ENCODE measurements at regions not wholly inside any gene's neighbourhood (a gene's known extent, or its start where the extent isn't known, plus 50 kb on each side); places are given as distances from the start of the nearest gene placed in this dataset.

DNA sequence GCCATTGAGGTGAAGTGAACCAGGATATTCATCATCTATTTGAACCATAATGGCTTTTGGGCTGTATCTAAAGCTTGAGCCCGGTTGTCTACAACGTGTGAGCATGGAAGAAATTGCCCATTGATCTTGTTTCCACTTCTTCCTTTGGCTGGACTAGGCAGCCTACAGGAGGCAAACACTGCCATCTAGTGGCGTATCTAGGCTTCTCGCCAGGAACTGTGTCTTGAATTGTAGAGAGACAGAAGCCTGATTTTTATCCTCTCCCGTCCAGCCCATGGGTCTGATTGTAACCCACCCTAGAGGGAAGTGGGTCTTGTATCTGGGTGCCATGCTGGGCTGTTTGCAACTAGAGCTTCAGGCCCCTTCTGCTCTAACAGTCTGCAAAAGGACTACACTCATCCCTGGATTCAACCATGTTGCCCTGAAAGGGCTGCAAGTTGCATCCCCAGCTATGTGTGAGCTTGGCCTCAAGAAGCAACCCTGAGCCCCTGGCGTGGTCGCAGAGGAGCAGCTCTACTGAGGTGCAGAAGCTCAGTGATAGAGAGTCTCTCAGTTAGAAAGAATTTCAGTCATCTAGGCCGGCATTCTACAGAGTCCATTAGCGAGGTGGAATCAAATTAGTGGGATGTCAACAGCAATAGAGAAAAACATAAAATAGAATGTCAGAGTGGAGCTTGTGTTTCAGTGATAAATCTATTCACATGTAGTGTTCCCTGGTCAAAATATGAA is 170.2 kb upstream of the UMPS start:
- Histone ChIP-seq H2AFZ (ENCODE audit: low read length) (no peak overlapping the region), H3K9ac (ENCODE audit: low read length) (no peak overlapping the region), H3F3A (ENCODE audit: insufficient read depth, low read length) (no peaks in the 10 kb centered on the region), H3K9me3 (replicated peaks; ENCODE audit: insufficient read depth, low read length) (no peaks in the 10 kb centered on the region), H3K36me3 (replicated peaks; ENCODE audit: insufficient read depth, low read length) (no peaks in the 10 kb centered on the region), H3K27ac (ENCODE audit: low read length) (no peak overlapping the region), H3K4me3 (ENCODE audit: low read length) (no peak overlapping the region), H3K4me1 (ENCODE audit: low read length) (no peaks in the 10 kb centered on the region), H3K9me2 (replicated peaks; ENCODE audit: insufficient read depth, low read length) (no peaks in the 10 kb centered on the region), H3K4me2 (ENCODE audit: low read depth, low read length) (no peak overlapping the region), H3K27me3 (replicated peaks; ENCODE audit: insufficient read depth, low read length) (no peaks in the 10 kb centered on the region), H4K20me1 (ENCODE audit: insufficient read depth, low read length) (no peaks in the 10 kb centered on the region), H3K79me2 (ENCODE audit: low read length) (no peaks in the 10 kb centered on the region)
- TF ChIP-seq, protein P1, sequence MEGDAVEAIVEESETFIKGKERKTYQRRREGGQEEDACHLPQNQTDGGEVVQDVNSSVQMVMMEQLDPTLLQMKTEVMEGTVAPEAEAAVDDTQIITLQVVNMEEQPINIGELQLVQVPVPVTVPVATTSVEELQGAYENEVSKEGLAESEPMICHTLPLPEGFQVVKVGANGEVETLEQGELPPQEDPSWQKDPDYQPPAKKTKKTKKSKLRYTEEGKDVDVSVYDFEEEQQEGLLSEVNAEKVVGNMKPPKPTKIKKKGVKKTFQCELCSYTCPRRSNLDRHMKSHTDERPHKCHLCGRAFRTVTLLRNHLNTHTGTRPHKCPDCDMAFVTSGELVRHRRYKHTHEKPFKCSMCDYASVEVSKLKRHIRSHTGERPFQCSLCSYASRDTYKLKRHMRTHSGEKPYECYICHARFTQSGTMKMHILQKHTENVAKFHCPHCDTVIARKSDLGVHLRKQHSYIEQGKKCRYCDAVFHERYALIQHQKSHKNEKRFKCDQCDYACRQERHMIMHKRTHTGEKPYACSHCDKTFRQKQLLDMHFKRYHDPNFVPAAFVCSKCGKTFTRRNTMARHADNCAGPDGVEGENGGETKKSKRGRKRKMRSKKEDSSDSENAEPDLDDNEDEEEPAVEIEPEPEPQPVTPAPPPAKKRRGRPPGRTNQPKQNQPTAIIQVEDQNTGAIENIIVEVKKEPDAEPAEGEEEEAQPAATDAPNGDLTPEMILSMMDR (IDR thresholded peaks at IDR 0.05; ENCODE audit: low read length): peak; percentile 94
- TF ChIP-seq EZH2phosphoT487 (IDR thresholded peaks at IDR 0.05; ENCODE audit: low read length) (no peak), EZH2 (optimal IDR thresholded peaks at IDR 0.05; ENCODE audit: low read depth, low read length) (no peak)
- peak; percentile 61 for DNase-seq

DNA sequence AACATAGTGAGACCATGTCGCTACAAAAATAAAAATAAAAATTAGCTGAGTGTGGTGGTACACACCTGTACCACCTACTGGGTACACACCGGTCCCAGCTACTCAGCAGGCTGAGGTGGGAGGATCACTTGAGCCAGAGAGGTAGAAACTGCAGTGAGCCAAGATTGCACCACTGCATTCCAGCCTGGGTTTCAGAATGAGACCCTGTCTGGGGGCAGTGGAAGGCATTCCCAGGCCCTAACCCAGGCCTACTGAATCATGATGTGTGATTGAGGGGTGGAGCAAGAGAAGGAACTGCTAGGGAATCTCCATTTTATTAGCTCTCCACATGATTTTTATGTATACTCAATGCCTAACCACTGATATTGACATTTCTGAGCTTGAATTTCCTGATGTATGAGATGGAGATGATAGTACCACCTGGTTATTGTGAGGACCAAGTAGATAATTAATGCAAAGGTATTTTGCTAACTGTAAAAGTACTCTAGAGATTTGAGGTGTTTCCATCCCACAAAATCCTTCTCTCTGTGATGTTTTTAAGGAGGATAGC is 169.5 kb upstream of the UMPS start:
- H3K4me1 ChIP-seq (ENCODE audit: low read length): no peaks in the 10 kb centered on the region
- no peaks in the 10 kb centered on the region for H3K27me3 ChIP-seq (replicated peaks; ENCODE audit: insufficient read depth, low read length)
- no peak overlapping the region for H3K4me3 ChIP-seq (ENCODE audit: low read length)
- H3K36me3 ChIP-seq (replicated peaks; ENCODE audit: insufficient read depth, low read length): no peaks in the 10 kb centered on the region
- H3K9me3 ChIP-seq (replicated peaks; ENCODE audit: insufficient read depth, low read length): no peaks in the 10 kb centered on the region
- no peaks in the 10 kb centered on the region for H3K79me2 ChIP-seq (ENCODE audit: low read length)
- H3K27ac ChIP-seq (ENCODE audit: low read length): no peak overlapping the region
- H3F3A ChIP-seq (ENCODE audit: insufficient read depth, low read length): no peaks in the 10 kb centered on the region
- no peak for DNase-seq
- no peak overlapping the region for H3K9ac ChIP-seq (ENCODE audit: low read length)
- no peak overlapping the region for H2AFZ ChIP-seq (ENCODE audit: low read length)
- TF ChIP-seq EZH2phosphoT487 (IDR thresholded peaks at IDR 0.05; ENCODE audit: low read length) (no peak), EZH2 (optimal IDR thresholded peaks at IDR 0.05; ENCODE audit: low read depth, low read length) (no peak)
- TF ChIP-seq, protein P1 (IDR thresholded peaks at IDR 0.05; ENCODE audit: low read length): no peak
- H3K4me2 ChIP-seq (ENCODE audit: low read depth, low read length): no peak overlapping the region
- H4K20me1 ChIP-seq (ENCODE audit: insufficient read depth, low read length): no peaks in the 10 kb centered on the region
- no peaks in the 10 kb centered on the region for H3K9me2 ChIP-seq (replicated peaks; ENCODE audit: insufficient read depth, low read length)

DNA sequence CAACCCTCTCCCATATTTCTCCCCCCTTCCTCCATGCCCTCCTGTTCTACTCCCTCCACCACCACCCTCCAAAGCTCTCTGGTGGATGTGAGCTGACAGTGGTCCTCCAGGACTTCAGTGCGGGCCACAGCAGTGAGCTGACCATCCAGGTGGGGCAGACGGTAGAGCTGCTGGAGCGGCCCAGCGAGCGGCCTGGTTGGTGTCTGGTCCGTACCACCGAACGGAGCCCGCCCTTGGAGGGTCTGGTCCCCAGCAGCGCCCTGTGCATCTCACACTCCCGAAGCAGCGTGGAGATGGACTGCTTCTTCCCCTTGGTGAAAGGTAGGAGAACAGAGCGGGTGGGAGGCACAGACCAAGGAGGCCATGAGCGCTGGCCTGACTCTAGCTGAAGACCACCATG is 167.5 kb upstream of the UMPS start:
- no peak overlapping the region for H3K9ac ChIP-seq (ENCODE audit: low read length)
- no peaks in the 10 kb centered on the region for H4K20me1 ChIP-seq (ENCODE audit: insufficient read depth, low read length)
- DNase-seq: no peak
- no peak overlapping the region for H3K4me3 ChIP-seq (ENCODE audit: low read length)
- H2AFZ ChIP-seq (ENCODE audit: low read length): no peak overlapping the region
- no peaks in the 10 kb centered on the region for H3K4me1 ChIP-seq (ENCODE audit: low read length)
- no peaks in the 10 kb centered on the region for H3F3A ChIP-seq (ENCODE audit: insufficient read depth, low read length)
- no peaks in the 10 kb centered on the region for H3K9me2 ChIP-seq (replicated peaks; ENCODE audit: insufficient read depth, low read length)
- no peaks in the 10 kb centered on the region for H3K36me3 ChIP-seq (replicated peaks; ENCODE audit: insufficient read depth, low read length)
- no peak overlapping the region for H3K27ac ChIP-seq (ENCODE audit: low read length)
- no peak overlapping the region for H3K4me2 ChIP-seq (ENCODE audit: low read depth, low read length)
- H3K9me3 ChIP-seq (replicated peaks; ENCODE audit: insufficient read depth, low read length): no peaks in the 10 kb centered on the region
- H3K27me3 ChIP-seq (replicated peaks; ENCODE audit: insufficient read depth, low read length): no peaks in the 10 kb centered on the region
- TF ChIP-seq EZH2 (optimal IDR thresholded peaks at IDR 0.05; ENCODE audit: low read depth, low read length): no peak
- no peaks in the 10 kb centered on the region for H3K79me2 ChIP-seq (ENCODE audit: low read length)

- no peak for TF ChIP-seq EZH2phosphoT487 (IDR thresholded peaks at IDR 0.05; ENCODE audit: low read length)
- no peak for TF ChIP-seq EZH2 (optimal IDR thresholded peaks at IDR 0.05; ENCODE audit: low read depth, low read length)
- TF ChIP-seq, protein P1 (IDR thresholded peaks at IDR 0.05; ENCODE audit: low read length): no peak
- Histone ChIP-seq H3K4me2 (ENCODE audit: low read depth, low read length) (no peak overlapping the region), H3K27ac (ENCODE audit: low read length) (no peak overlapping the region)
These were observed 166.9 kb upstream of the UMPS start for GRCh38 chr3:124563376-124563775.

More at GRCh38 chr3:124563376-124563775, 166.9 kb upstream of the UMPS start:
- Histone ChIP-seq H3K36me3 (replicated peaks; ENCODE audit: insufficient read depth, low read length) (no peaks in the 10 kb centered on the region), H3K9ac (ENCODE audit: low read length) (no peak overlapping the region), H3K79me2 (ENCODE audit: low read length) (no peaks in the 10 kb centered on the region), H3F3A (ENCODE audit: insufficient read depth, low read length) (no peaks in the 10 kb centered on the region), H3K4me1 (ENCODE audit: low read length) (no peaks in the 10 kb centered on the region), H3K9me2 (replicated peaks; ENCODE audit: insufficient read depth, low read length) (no peaks in the 10 kb centered on the region), H3K27me3 (replicated peaks; ENCODE audit: insufficient read depth, low read length) (no peaks in the 10 kb centered on the region), H4K20me1 (ENCODE audit: insufficient read depth, low read length) (no peaks in the 10 kb centered on the region), H3K9me3 (replicated peaks; ENCODE audit: insufficient read depth, low read length) (no peaks in the 10 kb centered on the region), H2AFZ (ENCODE audit: low read length) (no peak overlapping the region), H3K4me3 (ENCODE audit: low read length) (no peak overlapping the region)
- no peak for DNase-seq
